Urothelium cell line (cell line): ENCODE measurements at regions not wholly inside any gene's neighbourhood (a gene's known extent, or its start where the extent isn't known, plus 50 kb on each side); places are given as distances from the start of the nearest gene placed in this dataset.
"Not testable (repeated sequence)": the region's sequence is repeated elsewhere in the genome, so short reads cannot be mapped to it uniquely, and the experiment has no call there.

Experiments used
- DNase-seq: peaks from one replicate; pipeline ENCODE4 v3.0.0; 2011; ENCODE audit warnings: low spot score, mixed read lengths
- FAIRE-seq: peaks from 2 replicates; lab custom pipeline; 2011; peaks lifted over from hg19 to GRCh38; lab: Jason Lieb, UNC

GRCh38 chr20:22106308-22106938, 401.0 kb downstream of the PAX1 start:
- no peak for FAIRE-seq
- DNase-seq = no peak

GRCh38 chr20:22101606-22102005, 396.1 kb downstream of the PAX1 start:
- DNase-seq (no peak), FAIRE-seq (no peak)

GRCh38 chr20:22100686-22101085, 395.2 kb downstream of the PAX1 start:
- DNase-seq (no peak), FAIRE-seq (no peak)

- FAIRE-seq = no peak
These were observed 393.9 kb downstream of the PAX1 start for GRCh38 chr20:22099348-22099747.

GRCh38 chr20:22098511-22098910, 393.0 kb downstream of the PAX1 start:
- no peak for DNase-seq
- FAIRE-seq = no peak

More at GRCh38 chr20:22099348-22099747, 393.9 kb downstream of the PAX1 start:
- no peak for DNase-seq

GRCh38 chr20:22093122-22093521, 387.7 kb downstream of the PAX1 start:
- DNase-seq (no peak), FAIRE-seq (no peak)

- DNase-seq (no peak), FAIRE-seq (no peak)
These were observed 383.4 kb downstream of the PAX1 start for GRCh38 chr20:22088882-22089281.

GRCh38 chr20:22080985-22081384, 375.5 kb downstream of the PAX1 start:
- DNase-seq (no peak), FAIRE-seq (no peak)

- FAIRE-seq (no peak), DNase-seq (no peak)
These were observed 369.2 kb downstream of the PAX1 start for GRCh38 chr20:22074635-22075034.

- FAIRE-seq (no peak), DNase-seq (no peak)
These were observed 366.4 kb downstream of the PAX1 start for GRCh38 chr20:22071841-22072240.

- no peak for DNase-seq
- no peak for FAIRE-seq
These were observed 365.2 kb downstream of the PAX1 start for GRCh38 chr20:22070610-22071058.

- FAIRE-seq (no peak), DNase-seq (no peak)
These were observed 358.3 kb downstream of the PAX1 start for GRCh38 chr20:22063753-22064152.

- no peak for DNase-seq
- FAIRE-seq = no peak
These were observed 357.4 kb downstream of the PAX1 start for GRCh38 chr20:22062874-22063273.

GRCh38 chr20:22060610-22061009, 355.1 kb downstream of the PAX1 start:
- no peak for FAIRE-seq

GRCh38 chr20:22058746-22059145, 353.3 kb downstream of the PAX1 start:
- DNase-seq (no peak), FAIRE-seq (no peak)

More at GRCh38 chr20:22060610-22061009, 355.1 kb downstream of the PAX1 start:
- DNase-seq = no peak

GRCh38 chr20:22055981-22056380, 350.5 kb downstream of the PAX1 start:
- DNase-seq (no peak), FAIRE-seq (no peak)

GRCh38 chr20:22052025-22052650, 346.7 kb downstream of the PAX1 start:
- FAIRE-seq (no peak), DNase-seq (no peak)

- FAIRE-seq, DNase-seq: not testable (repeated sequence)
These were observed 340.6 kb downstream of the PAX1 start for GRCh38 chr20:22045956-22046507.

- no peak for DNase-seq
- FAIRE-seq = no peak
These were observed 322.0 kb downstream of the PAX1 start for GRCh38 chr20:22027423-22027822.

GRCh38 chr20:22020201-22020600, 314.7 kb downstream of the PAX1 start:
- DNase-seq (no peak), FAIRE-seq (no peak)

- no peak for DNase-seq
- FAIRE-seq = no peak
These were observed 303.0 kb downstream of the PAX1 start for GRCh38 chr20:22008456-22008855.

- no peak for FAIRE-seq
- DNase-seq = no peak
These were observed 300.8 kb downstream of the PAX1 start for GRCh38 chr20:22006306-22006705.
